Stomach (tissue), 8 donors: ENCODE measurements at regions not wholly inside any gene's neighbourhood (a gene's known extent, or its start where the extent isn't known, plus 50 kb on each side); places are given as distances from the start of the nearest gene placed in this dataset.

Source experiments
- DNase-seq, 2 donors: peaks; one replicate each; pipeline versions ENCODE4 v3.0.0 to v3.0.0-alpha.2; 2013 to 2019
- H3K27ac ChIP-seq, 5 donors: fragments of 200-600 bp in 4 of 5; sonication (generic) in 4 of 5; one replicate each; pipeline ENCODE4 v1.5.1; 2013 to 2019; ENCODE audit warnings: mild to moderate bottlenecking in 1 of 5, moderate library complexity in 1 of 5
- H3K27me3 ChIP-seq, 3 donors: fragments of 200-600 bp; sonication (generic); one replicate each; pipeline ENCODE4 v1.5.1; 2017 to 2019; ENCODE audit warnings: mixed run types in 1 of 3
- H3K36me3 ChIP-seq, 4 donors: fragments of 200-600 bp; sonication (generic); 1 replicate in 3 of 4; 2 replicates in 1 of 4; pipeline ENCODE4 v1.5.1; 2016 to 2019
- H3K4me1 ChIP-seq, 4 donors: fragments of 200-600 bp; sonication (generic); one replicate each; pipeline ENCODE4 v1.5.1; 2016 to 2019
- H3K4me3 ChIP-seq, 4 donors: fragments of 200-600 bp; sonication (generic) in 3 of 4; one replicate each; pipeline ENCODE4 v1.5.1; 2016 to 2019; ENCODE audit warnings: mild to moderate bottlenecking in 1 of 4
- H3K9me3 ChIP-seq, 4 donors: fragments of 200-600 bp; sonication (generic); one replicate each; pipeline ENCODE4 v1.5.1; 2016 to 2019
- EP300 ChIP-seq: sonication (generic); formaldehyde crosslinking; IDR thresholded peaks from one replicate; pipeline ENCODE4 v1.6.1; 2017; ENCODE audit warnings: antibody characterized with exemption
- POLR2A ChIP-seq, 4 donors: fragments of 450-650 bp; IDR thresholded peaks; one replicate each; pipeline ENCODE4 v1.6.1; 2016; ENCODE audit warnings: antibody characterized with exemption in 4 of 4, control low read depth in 2 of 4, mild to moderate bottlenecking in 1 of 4, moderate library complexity in 1 of 4
- POLR2AphosphoS5 ChIP-seq, 3 donors: sonication (generic); formaldehyde crosslinking; IDR thresholded peaks; one replicate each; pipeline ENCODE4 v1.6.1; 2016; ENCODE audit warnings: antibody characterized with exemption in 3 of 3
- WGBS, 5 donors: extraction: QIAGEN DNeasy Blood & Tissue Kit in 3 of 5; methylation state at CpG; one replicate each; pipeline versions ENCODE4 v1.1.5 to v1.1.7; 2013 to 2018; 5-methylcytosine and 5-hydroxymethylcytosine counted together
- intact Hi-C: fragments of 100-400 bp; cut with DNase I; formaldehyde crosslinking; loops from one replicate; pipeline ENCODE4 v1.15.1; 2023; ENCODE audit warnings: low total_unique reads
- TF ChIP-seq, protein P1 (sequence below), 7 experiments: fragments of 450-650 bp in 4 of 7; fragments of 200-600 bp in 3 of 7; sonication (generic) in 3 of 7; IDR thresholded peaks; one replicate each; pipeline ENCODE4 v1.5.1; 2016 to 2019; ENCODE audit warnings: antibody characterized with exemption in 7 of 7, control low read depth in 2 of 7, mild to moderate bottlenecking in 1 of 7
- donor health status: healthy with polysubstance abuse.
- donor health status: Bipolar disorder and iron deficiency.
- donor health status: healthy.

DNA sequence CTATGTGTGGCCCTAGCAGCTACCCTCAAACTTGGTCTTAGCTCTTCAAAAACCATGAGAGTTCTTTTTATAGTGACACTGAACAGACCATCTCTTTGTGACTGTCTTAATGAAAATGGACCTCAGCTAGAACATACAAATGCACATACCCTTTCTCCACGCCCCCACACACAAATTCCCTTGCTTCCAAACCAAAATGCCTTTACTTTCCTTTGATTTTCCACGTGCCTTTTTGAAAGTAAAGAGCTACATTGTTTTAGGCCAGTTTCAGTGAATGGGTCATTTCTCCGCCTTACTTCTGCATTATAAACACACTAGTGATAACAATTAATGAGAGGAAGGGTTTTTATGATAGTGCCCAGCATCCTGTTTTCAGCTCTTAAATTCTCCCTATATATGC, 105.8 kb upstream of the EFNA5 start:
- Histone ChIP-seq H3K4me1 (no peaks in the 10 kb centered on the region), H3K4me3 (no peak overlapping the region), H3K36me3 (no peaks in the 10 kb centered on the region), H3K27ac (no peak overlapping the region), H3K27me3 (no peaks in the 10 kb centered on the region), H3K9me3 (peaks cover 0 to 9% (median 4%) of the 10 kb centered on the region in 4 donors)
- TF ChIP-seq EP300 (no peak), POLR2AphosphoS5 (IDR thresholded peaks at IDR 0.05) (no peak), POLR2A (IDR thresholded peaks at IDR 0.05) (no peak)
- TF ChIP-seq, protein P1, sequence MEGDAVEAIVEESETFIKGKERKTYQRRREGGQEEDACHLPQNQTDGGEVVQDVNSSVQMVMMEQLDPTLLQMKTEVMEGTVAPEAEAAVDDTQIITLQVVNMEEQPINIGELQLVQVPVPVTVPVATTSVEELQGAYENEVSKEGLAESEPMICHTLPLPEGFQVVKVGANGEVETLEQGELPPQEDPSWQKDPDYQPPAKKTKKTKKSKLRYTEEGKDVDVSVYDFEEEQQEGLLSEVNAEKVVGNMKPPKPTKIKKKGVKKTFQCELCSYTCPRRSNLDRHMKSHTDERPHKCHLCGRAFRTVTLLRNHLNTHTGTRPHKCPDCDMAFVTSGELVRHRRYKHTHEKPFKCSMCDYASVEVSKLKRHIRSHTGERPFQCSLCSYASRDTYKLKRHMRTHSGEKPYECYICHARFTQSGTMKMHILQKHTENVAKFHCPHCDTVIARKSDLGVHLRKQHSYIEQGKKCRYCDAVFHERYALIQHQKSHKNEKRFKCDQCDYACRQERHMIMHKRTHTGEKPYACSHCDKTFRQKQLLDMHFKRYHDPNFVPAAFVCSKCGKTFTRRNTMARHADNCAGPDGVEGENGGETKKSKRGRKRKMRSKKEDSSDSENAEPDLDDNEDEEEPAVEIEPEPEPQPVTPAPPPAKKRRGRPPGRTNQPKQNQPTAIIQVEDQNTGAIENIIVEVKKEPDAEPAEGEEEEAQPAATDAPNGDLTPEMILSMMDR (IDR thresholded peaks at IDR 0.05), result no peak
- WGBS, 5 donors, result 29 to 61% (median 37%) methylated on average over 3 of the region's 3 CpGs
- DNase-seq, result no peak
- intact Hi-C loops, result no loop called here

DNA sequence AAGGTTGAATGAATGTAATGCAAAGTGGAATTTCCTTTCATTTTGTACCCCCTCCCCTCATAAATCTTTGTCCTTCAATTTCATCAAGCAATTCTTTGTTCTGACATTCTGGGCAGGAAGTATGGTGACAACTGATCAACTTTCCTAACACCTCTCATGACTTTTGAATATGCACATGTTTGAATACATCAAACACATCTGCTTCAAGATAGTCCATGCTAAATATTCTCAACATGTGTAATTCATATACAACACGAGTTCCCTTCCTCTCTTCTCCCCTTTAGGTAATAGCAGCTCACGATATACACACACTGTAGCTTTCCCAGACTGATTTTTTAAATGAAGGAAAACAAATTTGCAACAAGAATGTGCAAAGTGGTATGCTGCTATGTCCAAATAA, 103.6 kb upstream of the EFNA5 start:
- no peak for DNase-seq
- Histone ChIP-seq H3K4me1 (no peaks in the 10 kb centered on the region), H3K9me3 (no peaks in the 10 kb centered on the region), H3K36me3 (no peaks in the 10 kb centered on the region), H3K27me3 (no peaks in the 10 kb centered on the region), H3K27ac (no peak overlapping the region), H3K4me3 (no peak overlapping the region)
- intact Hi-C loops, result no loop called here
- 69 to 84% (median 80%) methylated on average over 2 of the region's 2 CpGs for WGBS, 5 donors
- TF ChIP-seq POLR2A (IDR thresholded peaks at IDR 0.05) (no peak), EP300 (no peak), POLR2AphosphoS5 (IDR thresholded peaks at IDR 0.05) (no peak)
- TF ChIP-seq, protein P1 (IDR thresholded peaks at IDR 0.05), result no peak

DNA sequence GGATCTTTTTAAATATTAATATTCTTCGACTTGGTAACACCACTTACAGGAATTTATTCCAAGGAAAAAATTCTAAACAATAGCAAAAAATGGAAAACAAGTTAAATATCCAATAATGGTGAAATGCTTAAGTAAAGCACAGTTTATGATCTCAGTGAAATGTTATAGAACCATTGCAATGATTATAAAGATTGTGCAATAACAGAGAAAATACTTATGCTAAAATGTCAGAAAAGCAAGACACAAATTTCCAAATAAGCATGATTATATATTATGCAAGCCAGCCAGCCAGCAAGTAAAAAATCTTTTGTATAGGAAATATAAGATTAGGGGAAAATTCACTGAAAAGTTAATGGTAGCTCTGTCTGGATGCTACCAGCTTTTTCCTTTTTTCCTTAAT, 102.7 kb upstream of the EFNA5 start:
- Histone ChIP-seq H3K4me3 (no peak overlapping the region), H3K27me3 (no peaks in the 10 kb centered on the region), H3K4me1 (no peaks in the 10 kb centered on the region), H3K36me3 (no peaks in the 10 kb centered on the region), H3K27ac (no peak overlapping the region), H3K9me3 (no peaks in the 10 kb centered on the region)
- 82 to 92% (median 89%) methylated on average over 1 of the region's 1 CpG for WGBS, 5 donors
- intact Hi-C loops, result no loop called here
- TF ChIP-seq, protein P1 (IDR thresholded peaks at IDR 0.05), result no peak
- no peak for TF ChIP-seq POLR2A (IDR thresholded peaks at IDR 0.05)
- no peak for TF ChIP-seq POLR2AphosphoS5 (IDR thresholded peaks at IDR 0.05)
- no peak for TF ChIP-seq EP300
- DNase-seq, result no peak

GRCh38 chr5:107772418-107773310, 101.9 kb upstream of the EFNA5 start:
- Histone ChIP-seq H3K4me1 (no peaks in the 10 kb centered on the region), H3K27me3 (no peaks in the 10 kb centered on the region), H3K36me3 (no peaks in the 10 kb centered on the region), H3K27ac (no peak overlapping the region), H3K4me3 (no peak overlapping the region), H3K9me3 (no peaks in the 10 kb centered on the region)
- peak in 1 of 2 donors; percentile 10 for DNase-seq
- whole genome bisulfite sequencing, 5 donors, result 51 to 64% (median 62%) methylated on average over 11 of the region's 11 CpGs
- intact Hi-C loops, result no loop called here
- TF ChIP-seq POLR2A (IDR thresholded peaks at IDR 0.05) (no peak), EP300 (no peak), POLR2AphosphoS5 (IDR thresholded peaks at IDR 0.05) (no peak)
- TF ChIP-seq, protein P1 (IDR thresholded peaks at IDR 0.05), result no peak
